Stomach (tissue), 8 donors: ENCODE measurements at regions not wholly inside any gene's neighbourhood (a gene's known extent, or its start where the extent isn't known, plus 50 kb on each side); places are given as distances from the start of the nearest gene placed in this dataset.

Source experiments
- DNase-seq, 2 donors: peaks; one replicate each; pipeline versions ENCODE4 v3.0.0 to v3.0.0-alpha.2; 2013 to 2019
- H3K27ac ChIP-seq, 5 donors: fragments of 200-600 bp in 4 of 5; sonication (generic) in 4 of 5; one replicate each; pipeline ENCODE4 v1.5.1; 2013 to 2019; ENCODE audit warnings: mild to moderate bottlenecking in 1 of 5, moderate library complexity in 1 of 5
- H3K27me3 ChIP-seq, 3 donors: fragments of 200-600 bp; sonication (generic); one replicate each; pipeline ENCODE4 v1.5.1; 2017 to 2019; ENCODE audit warnings: mixed run types in 1 of 3
- H3K36me3 ChIP-seq, 4 donors: fragments of 200-600 bp; sonication (generic); 1 replicate in 3 of 4; 2 replicates in 1 of 4; pipeline ENCODE4 v1.5.1; 2016 to 2019
- H3K4me1 ChIP-seq, 4 donors: fragments of 200-600 bp; sonication (generic); one replicate each; pipeline ENCODE4 v1.5.1; 2016 to 2019
- H3K4me3 ChIP-seq, 4 donors: fragments of 200-600 bp; sonication (generic) in 3 of 4; one replicate each; pipeline ENCODE4 v1.5.1; 2016 to 2019; ENCODE audit warnings: mild to moderate bottlenecking in 1 of 4
- H3K9me3 ChIP-seq, 4 donors: fragments of 200-600 bp; sonication (generic); one replicate each; pipeline ENCODE4 v1.5.1; 2016 to 2019
- EP300 ChIP-seq: sonication (generic); formaldehyde crosslinking; IDR thresholded peaks from one replicate; pipeline ENCODE4 v1.6.1; 2017; ENCODE audit warnings: antibody characterized with exemption
- POLR2A ChIP-seq, 4 donors: fragments of 450-650 bp; IDR thresholded peaks; one replicate each; pipeline ENCODE4 v1.6.1; 2016; ENCODE audit warnings: antibody characterized with exemption in 4 of 4, control low read depth in 2 of 4, mild to moderate bottlenecking in 1 of 4, moderate library complexity in 1 of 4
- POLR2AphosphoS5 ChIP-seq, 3 donors: sonication (generic); formaldehyde crosslinking; IDR thresholded peaks; one replicate each; pipeline ENCODE4 v1.6.1; 2016; ENCODE audit warnings: antibody characterized with exemption in 3 of 3
- WGBS, 5 donors: extraction: QIAGEN DNeasy Blood & Tissue Kit in 3 of 5; methylation state at CpG; one replicate each; pipeline versions ENCODE4 v1.1.5 to v1.1.7; 2013 to 2018; 5-methylcytosine and 5-hydroxymethylcytosine counted together
- intact Hi-C: fragments of 100-400 bp; cut with DNase I; formaldehyde crosslinking; loops from one replicate; pipeline ENCODE4 v1.15.1; 2023; ENCODE audit warnings: low total_unique reads
- TF ChIP-seq, protein P1 (sequence below), 7 experiments: fragments of 450-650 bp in 4 of 7; fragments of 200-600 bp in 3 of 7; sonication (generic) in 3 of 7; IDR thresholded peaks; one replicate each; pipeline ENCODE4 v1.5.1; 2016 to 2019; ENCODE audit warnings: antibody characterized with exemption in 7 of 7, control low read depth in 2 of 7, mild to moderate bottlenecking in 1 of 7
- donor health status: healthy with polysubstance abuse.
- donor health status: Bipolar disorder and iron deficiency.
- donor health status: healthy.

DNA sequence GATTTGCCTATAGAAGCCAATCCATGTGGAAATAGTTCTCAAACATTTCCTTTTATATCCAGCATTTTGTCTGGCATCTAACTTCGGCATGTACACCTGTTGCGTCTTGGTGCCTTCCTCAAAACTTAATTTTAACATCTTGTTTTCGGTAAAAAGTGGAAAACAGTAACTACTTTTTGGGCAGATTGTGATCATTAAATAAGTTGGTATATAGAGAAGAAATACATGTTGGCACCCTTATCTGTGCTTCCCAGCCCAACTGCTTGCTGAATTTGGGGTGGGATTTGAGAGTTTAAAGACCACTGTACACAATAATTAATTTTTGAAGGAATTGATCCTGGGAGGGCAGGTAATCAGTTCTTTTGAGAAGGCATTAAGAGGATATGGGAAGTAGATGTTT lies 566.8 kb downstream of the PDCD6IP start:
- 89 to 97% (median 94%) methylated on average over 3 of the region's 3 CpGs for WGBS, 5 donors
- Histone ChIP-seq H3K4me3 (no peak overlapping the region), H3K27ac (no peak overlapping the region), H3K9me3 (no peaks in the 10 kb centered on the region), H3K27me3 (no peaks in the 10 kb centered on the region), H3K4me1 (no peaks in the 10 kb centered on the region), H3K36me3 (no peaks in the 10 kb centered on the region)
- no peak for TF ChIP-seq POLR2AphosphoS5 (IDR thresholded peaks at IDR 0.05)
- no peak for TF ChIP-seq POLR2A (IDR thresholded peaks at IDR 0.05)
- no peak for TF ChIP-seq EP300
- TF ChIP-seq, protein P1, sequence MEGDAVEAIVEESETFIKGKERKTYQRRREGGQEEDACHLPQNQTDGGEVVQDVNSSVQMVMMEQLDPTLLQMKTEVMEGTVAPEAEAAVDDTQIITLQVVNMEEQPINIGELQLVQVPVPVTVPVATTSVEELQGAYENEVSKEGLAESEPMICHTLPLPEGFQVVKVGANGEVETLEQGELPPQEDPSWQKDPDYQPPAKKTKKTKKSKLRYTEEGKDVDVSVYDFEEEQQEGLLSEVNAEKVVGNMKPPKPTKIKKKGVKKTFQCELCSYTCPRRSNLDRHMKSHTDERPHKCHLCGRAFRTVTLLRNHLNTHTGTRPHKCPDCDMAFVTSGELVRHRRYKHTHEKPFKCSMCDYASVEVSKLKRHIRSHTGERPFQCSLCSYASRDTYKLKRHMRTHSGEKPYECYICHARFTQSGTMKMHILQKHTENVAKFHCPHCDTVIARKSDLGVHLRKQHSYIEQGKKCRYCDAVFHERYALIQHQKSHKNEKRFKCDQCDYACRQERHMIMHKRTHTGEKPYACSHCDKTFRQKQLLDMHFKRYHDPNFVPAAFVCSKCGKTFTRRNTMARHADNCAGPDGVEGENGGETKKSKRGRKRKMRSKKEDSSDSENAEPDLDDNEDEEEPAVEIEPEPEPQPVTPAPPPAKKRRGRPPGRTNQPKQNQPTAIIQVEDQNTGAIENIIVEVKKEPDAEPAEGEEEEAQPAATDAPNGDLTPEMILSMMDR (IDR thresholded peaks at IDR 0.05) = no peak
- intact Hi-C loops = no loop called here
- no peak for DNase-seq

DNA sequence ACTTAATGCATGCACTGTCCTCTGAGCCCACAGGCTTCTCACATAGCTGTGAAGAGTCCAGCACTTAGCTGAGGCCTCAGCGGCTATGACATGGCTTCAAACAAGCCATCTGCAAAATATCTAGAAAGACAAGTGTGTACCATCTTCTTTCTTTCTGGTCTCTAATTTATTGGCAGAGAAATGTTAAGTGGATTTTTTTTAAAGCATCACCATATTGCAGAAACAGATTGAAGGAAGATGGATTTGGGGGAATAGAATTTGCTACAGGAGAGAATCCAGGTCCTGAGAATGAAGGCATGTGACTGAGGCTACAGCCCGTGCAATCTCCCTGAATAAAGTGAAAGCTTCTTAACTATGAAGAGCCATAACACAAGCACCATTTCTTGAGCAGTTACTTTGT lies 567.3 kb downstream of the PDCD6IP start:
- no peaks in the 10 kb centered on the region for H3K36me3 ChIP-seq
- no peaks in the 10 kb centered on the region for H3K27me3 ChIP-seq
- no peaks in the 10 kb centered on the region for H3K9me3 ChIP-seq
- H3K4me1 ChIP-seq = no peaks in the 10 kb centered on the region
- no peak for DNase-seq
- intact Hi-C loops = no loop called here
- no peak overlapping the region for H3K4me3 ChIP-seq
- 84 to 98% (median 92%) methylated on average over 2 of the region's 2 CpGs for WGBS, 5 donors
- TF ChIP-seq POLR2AphosphoS5 (IDR thresholded peaks at IDR 0.05) (no peak), POLR2A (IDR thresholded peaks at IDR 0.05) (no peak), EP300 (no peak)
- TF ChIP-seq, protein P1 (IDR thresholded peaks at IDR 0.05) = no peak
- no peak overlapping the region for H3K27ac ChIP-seq

DNA sequence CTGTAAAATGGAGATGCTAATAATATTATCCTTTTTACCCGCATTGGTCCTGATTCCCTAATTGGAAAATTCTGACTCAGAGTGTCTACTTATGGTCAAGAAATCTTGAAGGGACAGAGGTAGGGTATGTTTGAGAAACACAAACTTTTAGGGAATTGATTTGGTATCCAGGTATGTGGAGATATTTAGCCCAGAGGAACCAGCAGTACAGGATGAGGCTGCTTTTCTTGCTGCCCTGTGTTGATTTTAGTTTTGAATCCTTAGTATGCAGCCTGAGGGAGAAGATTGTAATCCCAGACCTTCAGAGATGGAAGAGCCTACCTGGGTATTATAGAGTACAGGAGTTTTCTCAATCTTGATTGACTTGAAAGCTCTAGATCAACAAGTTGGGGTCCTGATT lies 569.1 kb downstream of the PDCD6IP start:
- no peaks in the 10 kb centered on the region for H3K4me1 ChIP-seq
- H3K36me3 ChIP-seq = no peaks in the 10 kb centered on the region
- H3K4me3 ChIP-seq = no peak overlapping the region
- 88 to 98% (median 92%) methylated on average over 1 of the region's 1 CpG for WGBS, 5 donors
- H3K9me3 ChIP-seq = no peaks in the 10 kb centered on the region
- no peak overlapping the region for H3K27ac ChIP-seq
- H3K27me3 ChIP-seq = no peaks in the 10 kb centered on the region
- intact Hi-C loops = no loop called here
- no peak for TF ChIP-seq POLR2AphosphoS5 (IDR thresholded peaks at IDR 0.05)
- no peak for TF ChIP-seq POLR2A (IDR thresholded peaks at IDR 0.05)
- TF ChIP-seq, protein P1 (IDR thresholded peaks at IDR 0.05) = no peak
- no peak for TF ChIP-seq EP300
- DNase-seq = no peak

DNA sequence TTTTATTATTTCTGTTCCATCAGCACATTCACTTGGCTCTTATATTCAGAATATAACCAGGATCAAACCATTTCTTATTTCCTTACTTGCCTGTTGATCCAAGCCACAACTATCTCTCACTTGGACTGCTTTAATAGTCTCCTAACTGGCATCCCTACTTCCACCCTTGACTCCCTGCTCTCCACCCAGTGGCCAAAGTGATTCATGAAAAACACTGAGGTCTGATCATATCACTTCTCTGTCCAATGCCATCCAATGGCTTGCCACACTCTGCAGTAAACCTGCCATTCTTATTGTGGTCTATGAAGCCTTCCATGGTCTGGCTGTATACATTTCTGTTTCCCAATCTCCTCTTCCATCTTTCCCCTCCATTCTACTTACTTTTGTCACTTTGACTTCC lies 576.1 kb downstream of the PDCD6IP start:
- Histone ChIP-seq H3K9me3 (no peaks in the 10 kb centered on the region), H3K4me1 (no peaks in the 10 kb centered on the region), H3K36me3 (no peaks in the 10 kb centered on the region), H3K27ac (no peak overlapping the region), H3K27me3 (no peaks in the 10 kb centered on the region), H3K4me3 (no peak overlapping the region)
- intact Hi-C loops = loop anchor here (10.0 kb wide), 1 partner anchor 80 kb away; no protein-coding TSS in a partner anchor
- no peak for DNase-seq
- TF ChIP-seq, protein P1 (IDR thresholded peaks at IDR 0.05) = no peak
- TF ChIP-seq POLR2A (IDR thresholded peaks at IDR 0.05) (no peak), EP300 (no peak), POLR2AphosphoS5 (IDR thresholded peaks at IDR 0.05) (no peak)
